H9 (cell line): ENCODE measurements at regions not wholly inside any gene's neighbourhood (a gene's known extent, or its start where the extent isn't known, plus 50 kb on each side); places are given as distances from the start of the nearest gene placed in this dataset.

Experiments
- DNase-seq: peaks from one replicate; pipeline ENCODE4 v3.0.0-alpha.2; 2017
- H2AFZ ChIP-seq: one replicate; pipeline ENCODE4 v1.6.1; 2013; ENCODE audit warnings: mild to moderate bottlenecking, low read length, control low read depth, moderate library complexity
- H2AK5ac ChIP-seq: 2 replicates; pipeline ENCODE4 v1.6.1; 2013; ENCODE audit warnings: low read length, control low read depth, mixed read lengths; ENCODE audit not compliant: insufficient read length
- H2BK120ac ChIP-seq: one replicate; pipeline ENCODE4 v1.6.1; 2013; ENCODE audit warnings: low read depth, mild to moderate bottlenecking, low read length, control low read depth, inconsistent platforms; ENCODE audit not compliant: poor library complexity, severe bottlenecking
- H2BK12ac ChIP-seq: 2 replicates; pipeline ENCODE4 v1.6.1; 2013; ENCODE audit warnings: low read length, control low read depth, mixed read lengths, low read depth; ENCODE audit not compliant: insufficient read length
- H2BK15ac ChIP-seq: 2 replicates; pipeline ENCODE4 v1.6.1; 2013; ENCODE audit warnings: low read depth, low read length, control low read depth
- H2BK20ac ChIP-seq: one replicate; pipeline ENCODE4 v1.6.1; 2013; ENCODE audit warnings: low read depth, mild to moderate bottlenecking, low read length, control low read depth, inconsistent platforms; ENCODE audit not compliant: poor library complexity, severe bottlenecking
- H2BK5ac ChIP-seq: 2 replicates; pipeline ENCODE4 v1.6.1; 2013; ENCODE audit warnings: low read length, control low read depth, mixed read lengths; ENCODE audit not compliant: insufficient read length
- H3K14ac ChIP-seq: 2 replicates; pipeline ENCODE4 v1.6.1; 2013; ENCODE audit warnings: low read length, control low read depth; ENCODE audit not compliant: insufficient read depth
- H3K18ac ChIP-seq: 2 replicates; pipeline ENCODE4 v1.6.1; 2013; ENCODE audit warnings: low read depth, mild to moderate bottlenecking, mixed read lengths, low read length, control low read depth; ENCODE audit not compliant: insufficient read length
- H3K23ac ChIP-seq: 2 replicates; pipeline ENCODE4 v1.6.1; 2013; ENCODE audit warnings: low read length, control low read depth, mixed read lengths, low read depth; ENCODE audit not compliant: insufficient read length
- H3K23me2 ChIP-seq: 2 replicates; pipeline ENCODE4 v1.6.1; 2013; ENCODE audit warnings: low read depth, mild to moderate bottlenecking, mixed read lengths, low read length, control low read depth; ENCODE audit not compliant: insufficient read length, poor library complexity, severe bottlenecking
- H3K27ac ChIP-seq: 2 replicates; pipeline ENCODE4 v1.5.1; 2013; ENCODE audit warnings: low read length, control low read depth, mixed read lengths, low read depth; ENCODE audit not compliant: insufficient read length
- H3K27me3 ChIP-seq: 2 replicates; pipeline ENCODE4 v1.6.1; 2013; ENCODE audit warnings: low read length, control low read depth, inconsistent platforms; ENCODE audit not compliant: insufficient read depth
- H3K4ac ChIP-seq: 2 replicates; pipeline ENCODE4 v1.6.1; 2013; ENCODE audit warnings: low read depth, mild to moderate bottlenecking, control low read depth, inconsistent platforms, low read length, moderate library complexity
- H3K4me1 ChIP-seq: 2 replicates; pipeline ENCODE4 v1.6.1; 2013; ENCODE audit warnings: low read length, control low read depth, inconsistent platforms; ENCODE audit not compliant: insufficient read depth
- H3K4me2 ChIP-seq: 2 replicates; pipeline ENCODE4 v1.6.1; 2013; ENCODE audit warnings: low read length, control low read depth, mixed read lengths; ENCODE audit not compliant: insufficient read length, insufficient read depth
- H3K56ac ChIP-seq: 2 replicates; pipeline ENCODE4 v1.6.1; 2013; ENCODE audit warnings: low read depth, mild to moderate bottlenecking, mixed read lengths, low read length, control low read depth; ENCODE audit not compliant: insufficient read length
- H3K79me1 ChIP-seq: 2 replicates; pipeline ENCODE4 v1.6.1; 2013; ENCODE audit warnings: low read depth, mild to moderate bottlenecking, moderate library complexity, low read length, control low read depth, inconsistent platforms; ENCODE audit not compliant: insufficient read depth, poor library complexity, severe bottlenecking
- H3K79me2 ChIP-seq: 2 replicates; pipeline ENCODE4 v1.6.1; 2013; ENCODE audit warnings: low read length, control low read depth, inconsistent platforms; ENCODE audit not compliant: insufficient read depth
- H3K9ac ChIP-seq: 2 replicates; pipeline ENCODE4 v1.6.1; 2013; ENCODE audit warnings: low read length, control low read depth, mixed read lengths; ENCODE audit not compliant: insufficient read length; ENCODE audit errors: extremely low read depth
- H3K9me3 ChIP-seq: one replicate; pipeline ENCODE4 v1.6.1; 2013; ENCODE audit warnings: low read depth, low read length, inconsistent platforms; ENCODE audit not compliant: control insufficient read depth
- H3T11ph ChIP-seq: one replicate; pipeline ENCODE4 v1.6.1; 2013; ENCODE audit warnings: mild to moderate bottlenecking, low read length, control low read depth, inconsistent platforms
- H4K20me1 ChIP-seq: one replicate; pipeline ENCODE4 v1.6.1; 2013; ENCODE audit not compliant: control insufficient read depth, insufficient read length, insufficient read depth
- H4K5ac ChIP-seq: 2 replicates; pipeline ENCODE4 v1.6.1; 2013; ENCODE audit warnings: low read depth, mild to moderate bottlenecking, mixed read lengths, low read length, control low read depth; ENCODE audit not compliant: insufficient read length
- H4K8ac ChIP-seq: replicated peaks from 2 replicates; pipeline ENCODE4 v1.6.1; 2013; ENCODE audit warnings: low read length, control low read depth, mixed read lengths, low read depth; ENCODE audit not compliant: insufficient read length
- H4K91ac ChIP-seq: 2 replicates; pipeline ENCODE4 v1.6.1; 2013; ENCODE audit warnings: low read depth, mild to moderate bottlenecking, moderate library complexity, mixed read lengths, low read length, control low read depth; ENCODE audit not compliant: insufficient read length
- H3K27ac Mint-ChIP-seq, 3 experiments: 2 replicates in 2 of 3; 3 replicates in 1 of 3; pipeline ENCODE4 v1.8.0; 2020 to 2021; ENCODE audit warnings: mixed read lengths in 3 of 3, mild to moderate bottlenecking in 1 of 3, moderate library complexity in 1 of 3
- H3K27me3 Mint-ChIP-seq: 2 replicates; pipeline ENCODE4 v1.8.0; 2021; ENCODE audit warnings: low read depth, mild to moderate bottlenecking, moderate library complexity, mixed read lengths
- H3K36me3 Mint-ChIP-seq, 3 experiments: 2 replicates in 2 of 3; 3 replicates in 1 of 3; pipeline ENCODE4 v1.8.0; 2020 to 2021; ENCODE audit warnings: low read depth in 3 of 3, mixed read lengths in 3 of 3; ENCODE audit not compliant: insufficient read depth in 1 of 3
- H3K4me1 Mint-ChIP-seq, 2 experiments: 2 replicates each; pipeline ENCODE4 v1.8.0; 2020; ENCODE audit warnings: mixed read lengths in 2 of 2
- H3K4me3 Mint-ChIP-seq, 2 experiments: 2 replicates in 1 of 2; 3 replicates in 1 of 2; pipeline ENCODE4 v1.8.0; 2020 to 2021; ENCODE audit warnings: mild to moderate bottlenecking in 2 of 2, mixed read lengths in 2 of 2, moderate library complexity in 1 of 2
- H3K9me3 Mint-ChIP-seq, 2 experiments: 2 replicates in 1 of 2; 3 replicates in 1 of 2; pipeline ENCODE4 v1.8.0; 2020; ENCODE audit warnings: mild to moderate bottlenecking in 2 of 2, mixed read lengths in 2 of 2, moderate library complexity in 1 of 2
- WGBS: extraction: QIAGEN DNeasy Blood & Tissue Kit; methylation state at CpG from one replicate; pipeline ENCODE4 v1.1.7; 2013; ENCODE audit warnings: missing lambda C conversion rate, low lambda C conversion rate, mixed read lengths; ENCODE audit not compliant: insufficient read length; ENCODE audit errors: extremely low coverage; 5-methylcytosine and 5-hydroxymethylcytosine counted together
- TF ChIP-seq, protein P1 (sequence below): fragments of 200-600 bp; sonication (generic); conservative IDR thresholded peaks from 3 replicates; pipeline ENCODE4 v1.8.0; 2021; ENCODE audit warnings: antibody characterized with exemption, mild to moderate bottlenecking

GRCh38 chr21:28357743-28358142 is 634.9 kb downstream of the LTN1 start:
- TF ChIP-seq, protein P1, sequence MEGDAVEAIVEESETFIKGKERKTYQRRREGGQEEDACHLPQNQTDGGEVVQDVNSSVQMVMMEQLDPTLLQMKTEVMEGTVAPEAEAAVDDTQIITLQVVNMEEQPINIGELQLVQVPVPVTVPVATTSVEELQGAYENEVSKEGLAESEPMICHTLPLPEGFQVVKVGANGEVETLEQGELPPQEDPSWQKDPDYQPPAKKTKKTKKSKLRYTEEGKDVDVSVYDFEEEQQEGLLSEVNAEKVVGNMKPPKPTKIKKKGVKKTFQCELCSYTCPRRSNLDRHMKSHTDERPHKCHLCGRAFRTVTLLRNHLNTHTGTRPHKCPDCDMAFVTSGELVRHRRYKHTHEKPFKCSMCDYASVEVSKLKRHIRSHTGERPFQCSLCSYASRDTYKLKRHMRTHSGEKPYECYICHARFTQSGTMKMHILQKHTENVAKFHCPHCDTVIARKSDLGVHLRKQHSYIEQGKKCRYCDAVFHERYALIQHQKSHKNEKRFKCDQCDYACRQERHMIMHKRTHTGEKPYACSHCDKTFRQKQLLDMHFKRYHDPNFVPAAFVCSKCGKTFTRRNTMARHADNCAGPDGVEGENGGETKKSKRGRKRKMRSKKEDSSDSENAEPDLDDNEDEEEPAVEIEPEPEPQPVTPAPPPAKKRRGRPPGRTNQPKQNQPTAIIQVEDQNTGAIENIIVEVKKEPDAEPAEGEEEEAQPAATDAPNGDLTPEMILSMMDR, result no peak
- DNase-seq, result no peak
- H4K91ac ChIP-seq, result no peak overlapping the region
- Mint-ChIP-seq H3K27me3 (no peaks in the 10 kb centered on the region), H3K4me3 (no peak overlapping the region), H3K4me1 (no peaks in the 10 kb centered on the region), H3K9me3 (peaks cover 4 to 5% of the 10 kb centered on the region in 2 experiments; a peak in 3 of 5 replicates), H3K36me3 (peaks cover 0 to 6% (median 0%) of the 10 kb centered on the region in 3 experiments; a peak in 2 of 7 replicates), H3K27ac (no peak overlapping the region)
- no peak overlapping the region for H3K4me2 ChIP-seq
- no peaks in the 10 kb centered on the region for H4K20me1 ChIP-seq
- no peak overlapping the region for H3K18ac ChIP-seq
- H2BK120ac ChIP-seq, result no peak overlapping the region
- no peak overlapping the region for H3K9ac ChIP-seq
- no peaks in the 10 kb centered on the region for H3K27me3 ChIP-seq
- H3K4me1 ChIP-seq, result no peaks in the 10 kb centered on the region
- H2BK15ac ChIP-seq, result no peak overlapping the region
- no peak overlapping the region for H3K4ac ChIP-seq
- no peak overlapping the region for H2BK12ac ChIP-seq
- H3K79me2 ChIP-seq, result no peaks in the 10 kb centered on the region
- no peak overlapping the region for H3T11ph ChIP-seq
- H3K23me2 ChIP-seq, result no peaks in the 10 kb centered on the region
- no peak overlapping the region for H3K14ac ChIP-seq
- no peak overlapping the region for H2BK20ac ChIP-seq
- H3K23ac ChIP-seq, result no peak overlapping the region
- H2AK5ac ChIP-seq, result no peak overlapping the region
- no peak overlapping the region for H3K56ac ChIP-seq
- no peak overlapping the region for H4K8ac ChIP-seq
- no peak overlapping the region for H4K5ac ChIP-seq
- no peak overlapping the region for H2AFZ ChIP-seq
- no peaks in the 10 kb centered on the region for H3K79me1 ChIP-seq
- H3K27ac ChIP-seq, result no peak overlapping the region
- no CpG with 5 or more reads among the region's 3 CpGs for WGBS
- H3K9me3 ChIP-seq, result no peaks in the 10 kb centered on the region
- H2BK5ac ChIP-seq, result no peak overlapping the region
